Fibroblast of mammary gland (primary cell): ENCODE measurements at regions not wholly inside any gene's neighbourhood (a gene's known extent, or its start where the extent isn't known, plus 50 kb on each side); places are given as distances from the start of the nearest gene placed in this dataset.

Source experiments
- DNase-seq: peaks from one replicate; pipeline ENCODE4 v3.0.0-alpha.2; 2010; ENCODE audit warnings: low read depth
- H3K4me3 ChIP-seq: 2 replicates; pipeline ENCODE4 v1.5.1; 2011; ENCODE audit warnings: low read depth, mild to moderate bottlenecking, low read length, moderate library complexity; ENCODE audit not compliant: control insufficient read depth
- TF ChIP-seq, protein P1 (sequence below): conservative IDR thresholded peaks from 2 replicates; pipeline ENCODE4 v1.5.1; 2011; ENCODE audit warnings: low read depth, low read length, inconsistent platforms; ENCODE audit not compliant: control insufficient read depth, insufficient read depth

DNA sequence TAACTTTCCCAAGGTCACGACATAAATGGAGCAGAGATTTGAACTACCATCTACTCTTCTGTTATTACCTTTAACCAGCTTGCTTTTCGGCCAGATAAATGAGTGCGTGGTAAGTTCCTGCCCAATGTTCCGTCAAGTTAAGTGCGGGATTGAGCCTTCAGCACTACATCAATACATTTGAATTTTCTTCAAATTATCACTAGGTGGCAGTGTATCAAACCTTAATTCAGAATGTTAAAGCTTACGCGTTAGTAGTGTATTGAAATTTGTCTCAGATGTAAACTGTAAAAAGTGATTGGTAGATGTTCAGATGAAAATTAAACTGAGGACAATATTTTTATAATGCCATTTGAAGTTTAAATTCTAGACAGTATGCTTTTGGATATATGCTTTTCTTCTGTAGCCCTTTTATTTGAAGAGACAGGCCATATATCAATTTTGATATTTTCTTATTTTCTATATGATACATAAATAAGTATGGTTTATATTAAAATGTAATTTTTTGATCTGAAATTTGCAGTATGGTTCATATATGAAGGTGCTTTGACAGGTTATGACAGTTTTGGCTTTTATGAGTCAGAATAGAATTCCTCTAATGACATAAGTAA lies 681.3 kb downstream of the ADCYAP1 start:
- TF ChIP-seq, protein P1, sequence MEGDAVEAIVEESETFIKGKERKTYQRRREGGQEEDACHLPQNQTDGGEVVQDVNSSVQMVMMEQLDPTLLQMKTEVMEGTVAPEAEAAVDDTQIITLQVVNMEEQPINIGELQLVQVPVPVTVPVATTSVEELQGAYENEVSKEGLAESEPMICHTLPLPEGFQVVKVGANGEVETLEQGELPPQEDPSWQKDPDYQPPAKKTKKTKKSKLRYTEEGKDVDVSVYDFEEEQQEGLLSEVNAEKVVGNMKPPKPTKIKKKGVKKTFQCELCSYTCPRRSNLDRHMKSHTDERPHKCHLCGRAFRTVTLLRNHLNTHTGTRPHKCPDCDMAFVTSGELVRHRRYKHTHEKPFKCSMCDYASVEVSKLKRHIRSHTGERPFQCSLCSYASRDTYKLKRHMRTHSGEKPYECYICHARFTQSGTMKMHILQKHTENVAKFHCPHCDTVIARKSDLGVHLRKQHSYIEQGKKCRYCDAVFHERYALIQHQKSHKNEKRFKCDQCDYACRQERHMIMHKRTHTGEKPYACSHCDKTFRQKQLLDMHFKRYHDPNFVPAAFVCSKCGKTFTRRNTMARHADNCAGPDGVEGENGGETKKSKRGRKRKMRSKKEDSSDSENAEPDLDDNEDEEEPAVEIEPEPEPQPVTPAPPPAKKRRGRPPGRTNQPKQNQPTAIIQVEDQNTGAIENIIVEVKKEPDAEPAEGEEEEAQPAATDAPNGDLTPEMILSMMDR: peak; percentile 38
- DNase-seq: peak; percentile 27
- H3K4me3 ChIP-seq: no peak overlapping the region

DNA sequence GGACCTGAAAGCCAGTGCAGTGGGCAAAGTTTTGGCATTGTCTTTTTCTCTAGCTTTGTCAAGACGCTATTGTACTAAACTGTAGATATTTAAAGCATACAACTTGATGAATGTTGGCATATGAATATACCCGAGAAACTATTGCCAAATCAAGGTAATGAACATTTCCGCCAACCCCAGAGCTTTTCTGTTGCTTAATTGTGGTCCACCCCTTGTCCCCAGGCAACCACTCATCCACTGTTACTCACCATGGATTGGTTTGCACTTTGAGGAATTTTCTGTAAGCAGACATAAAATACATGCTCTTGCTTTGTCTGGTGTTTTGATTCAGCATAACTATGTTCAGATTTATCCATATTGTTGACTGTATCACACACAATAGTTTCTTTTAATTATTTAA lies 688.4 kb downstream of the ADCYAP1 start:
- no peak for DNase-seq
- TF ChIP-seq, protein P1: no peak
- no peak overlapping the region for H3K4me3 ChIP-seq

DNA sequence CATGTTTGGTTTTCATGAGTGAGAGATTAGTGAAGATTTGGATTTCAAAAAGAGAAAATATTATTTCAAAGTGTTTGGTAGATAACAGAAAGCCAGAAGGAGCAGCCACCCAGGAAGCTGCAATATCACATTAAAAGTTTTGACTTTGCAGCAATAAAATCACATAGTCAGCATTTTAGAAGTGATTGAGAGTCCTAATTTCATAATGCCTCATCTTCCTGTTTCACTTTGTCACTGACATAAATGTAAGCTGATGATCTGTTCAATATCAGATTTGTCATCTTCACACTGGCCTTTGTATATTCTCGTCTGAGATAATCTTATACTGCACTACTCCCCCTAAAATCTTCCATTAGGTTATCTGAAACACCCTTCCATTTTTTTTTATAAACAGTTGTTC lies 690.5 kb downstream of the ADCYAP1 start:
- DNase-seq: no peak
- TF ChIP-seq, protein P1: no peak
- H3K4me3 ChIP-seq: no peak overlapping the region

DNA sequence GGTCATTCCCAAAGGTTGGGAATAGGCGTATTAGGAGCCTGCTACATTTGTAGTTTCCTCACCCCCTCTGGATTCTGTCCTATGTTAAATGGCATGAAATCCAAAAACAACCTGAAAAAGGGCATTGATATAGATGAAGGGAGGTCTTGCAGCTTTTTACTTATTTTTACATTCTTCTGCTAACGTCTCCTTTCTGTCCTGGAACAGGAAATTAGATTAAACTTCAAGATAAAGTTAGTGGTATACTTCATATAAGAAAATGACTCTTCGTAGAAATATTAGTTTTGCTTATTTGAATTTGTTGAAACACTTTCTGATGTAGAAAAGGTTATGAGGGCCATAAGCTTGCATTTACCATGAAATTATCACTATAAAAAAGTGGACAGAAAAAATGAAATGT lies 694.5 kb downstream of the ADCYAP1 start:
- DNase-seq: no peak
- no peak overlapping the region for H3K4me3 ChIP-seq
- TF ChIP-seq, protein P1: no peak

DNA sequence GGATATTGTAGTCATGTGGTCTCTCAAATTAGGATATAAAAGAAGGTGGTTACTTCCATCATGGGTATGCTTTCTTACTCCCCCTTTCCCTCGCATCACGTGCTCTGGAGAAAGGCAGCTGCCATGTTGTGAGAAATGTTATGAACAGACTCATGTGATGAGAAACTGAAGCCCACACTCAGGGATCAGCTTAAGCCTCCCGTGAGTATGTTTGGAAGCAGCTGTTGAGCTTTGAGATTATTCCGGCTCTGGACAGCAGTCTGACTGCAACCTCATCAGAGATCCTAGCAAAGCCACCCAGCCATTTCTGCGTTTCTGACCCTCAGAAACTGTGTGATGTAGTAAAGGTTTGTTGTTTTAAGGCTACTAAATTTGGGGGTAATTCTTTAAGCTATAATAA lies 700.1 kb downstream of the ADCYAP1 start:
- no peak overlapping the region for H3K4me3 ChIP-seq
- no peak for DNase-seq
- TF ChIP-seq, protein P1: no peak

DNA sequence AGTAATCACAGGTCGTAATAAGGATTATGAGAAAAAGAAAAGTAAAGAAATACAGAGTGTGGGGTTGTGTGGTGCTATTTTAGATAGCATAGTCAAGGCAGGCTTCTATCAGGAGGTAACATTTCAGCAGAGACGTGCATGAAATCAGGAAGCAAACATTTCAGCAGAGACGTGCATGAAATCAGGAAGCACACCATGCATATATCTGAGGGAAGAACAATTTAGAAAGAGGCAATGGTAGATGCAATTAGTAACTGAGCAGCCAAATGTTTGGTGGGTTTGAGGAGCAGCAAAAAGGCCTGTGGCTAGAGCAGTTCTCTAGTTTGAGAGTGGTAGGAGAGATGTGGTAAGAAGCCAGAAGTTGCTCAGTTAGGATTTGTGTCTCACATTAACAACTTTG lies 713.7 kb downstream of the ADCYAP1 start:
- no peak overlapping the region for H3K4me3 ChIP-seq
- TF ChIP-seq, protein P1: no peak
- DNase-seq: no peak

DNA sequence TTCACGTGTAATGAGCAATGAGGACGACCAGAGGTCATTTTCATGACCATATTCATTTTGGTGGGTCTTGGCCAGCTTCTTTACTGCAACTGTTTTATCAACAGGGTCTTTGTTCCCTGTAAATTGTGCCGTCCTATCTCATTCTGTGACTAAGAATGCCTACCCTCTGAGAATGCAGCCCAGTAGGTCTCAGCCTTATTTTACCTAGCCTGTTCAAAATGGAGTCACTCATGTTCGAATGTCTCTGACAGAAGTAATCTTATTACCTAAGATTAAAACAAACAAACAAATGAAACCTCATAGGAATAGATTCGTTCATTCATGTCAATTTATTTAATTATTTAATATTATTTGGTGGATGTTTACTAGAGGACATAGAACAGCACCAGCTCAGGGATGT lies 714.8 kb downstream of the ADCYAP1 start:
- no peak overlapping the region for H3K4me3 ChIP-seq
- DNase-seq: no peak
- TF ChIP-seq, protein P1: no peak
